ENCODE measurements at regions not wholly inside any gene's neighbourhood (a gene's known extent, or its start where the extent isn't known, plus 50 kb on each side); places are given as distances from the start of the nearest gene placed in this dataset.

DNA sequence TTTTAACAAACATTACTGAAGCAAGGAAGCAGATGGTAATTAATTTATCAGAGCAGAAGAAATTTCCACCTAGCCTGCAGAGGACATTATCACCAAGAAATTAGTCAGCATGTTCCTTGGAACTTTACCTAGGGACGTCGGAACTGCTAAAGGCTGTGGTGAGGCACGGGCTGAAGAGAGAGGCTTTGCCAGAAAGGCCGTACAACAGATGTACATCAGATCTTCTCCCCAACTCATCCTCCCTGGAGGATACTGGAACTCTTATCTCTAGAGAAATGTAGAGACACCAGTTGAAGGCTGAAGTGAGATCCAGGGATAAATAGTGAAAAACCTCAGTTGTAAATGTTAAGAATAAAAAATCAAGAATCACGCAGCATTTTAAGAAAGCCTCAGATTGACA, 257.1 kb downstream of the SAMD5 start:
- no peak for DNase-seq

DNA sequence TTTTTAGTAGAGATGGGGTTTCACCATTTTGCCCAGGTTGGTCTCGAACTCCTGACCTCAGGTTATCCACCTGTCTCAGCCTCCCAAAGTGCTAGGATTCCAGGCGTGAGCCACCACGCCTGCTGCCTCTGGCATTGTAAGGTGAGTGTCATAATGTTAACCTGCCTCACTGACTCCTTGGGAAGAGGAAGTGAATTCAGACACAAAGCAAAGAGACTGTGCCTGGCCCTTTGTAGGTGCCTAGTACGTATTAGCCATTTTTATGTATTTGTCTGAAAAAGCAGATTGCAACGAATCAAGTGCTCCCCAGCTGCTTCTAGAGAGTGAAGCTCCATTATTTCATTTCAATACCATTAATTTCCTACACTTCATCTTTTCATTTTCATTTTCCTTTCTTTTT, 260.5 kb downstream of the SAMD5 start:
- DNase-seq = no peak

DNA sequence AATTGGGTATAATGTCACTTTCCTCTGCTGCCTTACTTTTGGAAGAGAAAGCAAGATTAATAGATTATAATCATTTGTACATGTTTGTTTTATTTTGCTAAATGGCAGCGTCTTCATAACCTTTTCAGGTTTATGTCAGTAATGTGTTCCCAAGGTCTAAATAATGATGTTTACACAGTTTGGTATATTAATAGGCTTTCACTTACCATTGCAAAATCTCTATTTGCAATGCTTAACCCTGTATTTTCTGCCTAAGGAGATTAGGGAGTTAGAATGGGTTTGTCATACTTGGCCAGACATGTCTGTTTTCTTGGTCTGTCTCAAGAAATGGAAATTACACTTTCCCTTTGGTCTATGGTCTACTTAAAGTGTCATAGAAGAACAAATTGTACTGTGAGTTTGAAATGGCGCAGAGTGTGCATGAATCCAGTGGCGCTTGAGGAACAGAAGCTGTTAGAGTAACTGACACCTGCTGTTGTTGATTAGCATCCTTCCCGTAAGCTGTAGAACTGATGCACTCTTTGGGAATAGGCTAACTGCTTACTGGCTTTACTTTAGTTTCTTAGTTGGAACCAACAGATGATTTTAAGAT, 261.1 kb downstream of the SAMD5 start:
- DNase-seq = no peak

DNA sequence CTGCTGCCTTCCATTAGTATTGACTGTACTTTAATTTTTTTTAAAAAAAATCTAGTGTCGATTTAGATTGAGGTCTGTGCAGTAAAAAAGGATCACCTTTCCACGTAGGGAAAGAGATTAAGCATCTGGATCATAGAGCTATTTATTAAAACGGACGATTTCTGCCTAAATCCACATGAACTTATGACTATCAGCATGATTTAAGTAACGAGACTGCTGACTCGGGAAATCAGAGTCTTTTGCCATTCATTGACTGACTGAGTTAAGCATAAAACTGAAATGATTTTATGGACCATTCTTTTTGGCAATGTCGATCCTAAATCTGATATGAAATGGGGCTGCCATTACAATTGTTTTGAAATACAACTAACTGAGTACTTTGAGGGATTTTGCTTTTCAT, 261.7 kb downstream of the SAMD5 start:
- DNase-seq = no peak

DNA sequence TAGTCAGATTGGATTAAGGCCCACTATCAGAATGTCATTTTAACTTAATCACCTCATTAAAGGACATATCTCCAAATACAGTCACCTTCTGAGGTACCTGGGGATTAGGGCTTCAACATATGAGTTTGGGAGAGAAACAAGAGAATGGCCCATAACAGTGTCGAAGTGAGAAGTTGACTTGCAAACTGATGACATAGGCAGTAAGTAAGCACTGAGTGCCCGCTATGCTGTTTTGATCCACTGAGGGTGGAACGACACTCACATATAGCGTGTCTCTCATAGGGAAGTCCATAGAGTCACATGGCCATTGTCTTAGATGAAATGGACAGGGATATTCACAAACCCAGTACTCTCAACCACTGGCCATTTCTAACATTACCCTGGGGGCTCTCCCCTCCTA, 264.2 kb downstream of the SAMD5 start:
- DNase-seq = no peak

DNA sequence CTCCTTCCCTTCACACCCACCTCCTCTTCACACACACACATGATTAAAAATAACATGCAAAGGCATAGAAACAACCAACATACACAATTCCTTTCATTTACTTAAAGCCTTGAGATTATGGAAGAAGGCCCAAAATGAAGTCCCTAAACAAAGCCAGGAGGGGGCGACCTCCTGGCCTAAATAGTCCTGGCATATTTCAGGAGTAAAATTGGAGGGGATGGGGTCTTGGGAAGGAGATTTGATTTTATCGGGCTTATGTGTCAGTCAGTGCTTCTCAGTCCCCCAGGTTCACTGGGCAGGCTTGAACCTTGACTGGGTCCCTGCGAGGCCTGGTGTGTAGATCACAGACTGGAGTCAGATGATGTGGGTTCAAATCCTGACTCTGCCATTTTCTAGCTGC, 266.4 kb downstream of the SAMD5 start:
- DNase-seq = no peak

DNA sequence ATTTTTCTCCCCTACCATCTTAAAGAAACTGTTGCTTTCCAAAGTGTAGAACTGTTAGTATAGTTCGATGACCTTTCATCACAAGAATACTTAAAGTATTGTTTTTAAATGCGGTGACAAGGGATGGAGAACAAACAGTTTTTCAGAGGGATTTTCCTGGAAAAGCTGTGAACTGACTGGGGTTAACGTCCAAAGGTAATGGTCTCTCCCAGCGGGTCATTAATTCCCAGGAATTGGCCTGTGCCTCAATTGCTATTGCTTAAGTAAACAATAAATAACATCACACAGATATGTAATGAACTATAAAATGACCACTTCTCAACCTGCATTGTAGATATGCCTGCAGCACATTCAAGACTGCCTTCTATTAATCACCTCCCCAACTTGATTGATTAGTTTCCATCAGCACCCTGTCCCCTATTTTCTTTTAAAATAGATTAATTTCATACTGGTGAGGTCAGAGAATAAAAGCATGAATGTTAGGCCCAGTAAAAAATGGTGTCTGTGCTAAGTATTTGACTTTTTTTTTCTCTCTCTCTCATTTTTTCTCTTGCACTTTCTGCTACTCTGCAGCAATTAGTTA, 268.2 kb downstream of the SAMD5 start:
- DNase-seq = no peak

DNA sequence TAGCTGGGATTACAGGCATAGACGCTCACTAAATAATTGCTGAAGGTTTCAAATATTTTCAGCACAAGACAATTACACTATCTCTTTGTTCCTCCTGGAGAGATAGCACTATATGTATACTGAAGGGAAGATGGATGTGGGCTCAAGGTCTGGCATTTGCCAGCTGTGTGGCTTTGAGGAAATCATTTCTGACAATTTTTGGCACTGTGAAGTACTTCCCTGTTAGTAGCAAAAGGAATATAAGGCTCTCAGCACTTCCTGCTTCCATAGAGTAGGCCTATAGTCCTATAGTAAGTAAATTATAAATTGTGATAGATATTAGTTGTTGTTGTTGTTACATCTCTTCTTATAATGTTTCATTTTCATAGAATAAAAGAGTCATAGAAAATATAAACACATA, 271.1 kb downstream of the SAMD5 start:
- no peak for DNase-seq

DNA sequence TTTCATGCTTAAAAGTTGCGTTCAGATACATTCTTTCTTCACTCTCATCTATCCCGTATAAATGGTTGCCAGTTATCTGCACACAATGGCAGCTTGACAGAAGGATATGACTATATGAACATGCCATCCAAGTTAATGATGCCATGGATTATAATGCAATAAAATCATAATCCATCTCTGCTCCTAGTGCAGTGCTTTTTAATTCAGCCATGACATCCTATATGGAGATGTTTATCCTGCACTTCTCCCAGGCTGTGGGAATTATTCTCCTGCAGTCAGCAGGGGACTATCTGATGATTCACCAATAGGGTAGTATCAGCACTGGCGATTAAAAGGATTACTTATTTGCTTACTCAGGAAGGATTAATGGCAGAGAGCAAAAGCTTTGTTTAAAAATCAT, 273.8 kb downstream of the SAMD5 start:
- DNase-seq = no peak

DNA sequence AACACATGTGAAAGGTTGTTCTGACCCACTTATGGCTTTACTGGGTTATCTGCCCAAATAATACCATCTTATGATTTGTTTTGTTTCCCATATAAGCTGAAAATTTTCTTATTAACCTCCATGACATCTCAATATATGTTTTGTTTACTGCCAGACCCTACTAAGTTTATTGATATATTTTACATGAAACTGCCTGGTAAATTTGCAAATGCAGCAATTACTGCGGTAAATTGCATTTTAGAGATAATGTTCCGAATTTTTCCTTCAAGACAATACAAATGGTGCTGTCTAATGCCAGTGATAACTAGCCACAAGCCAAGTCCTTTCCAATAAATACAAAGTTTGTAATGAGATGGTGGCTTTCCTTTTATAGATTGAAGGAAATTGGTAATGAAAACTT, 275.9 kb downstream of the SAMD5 start:
- DNase-seq = no peak

DNA sequence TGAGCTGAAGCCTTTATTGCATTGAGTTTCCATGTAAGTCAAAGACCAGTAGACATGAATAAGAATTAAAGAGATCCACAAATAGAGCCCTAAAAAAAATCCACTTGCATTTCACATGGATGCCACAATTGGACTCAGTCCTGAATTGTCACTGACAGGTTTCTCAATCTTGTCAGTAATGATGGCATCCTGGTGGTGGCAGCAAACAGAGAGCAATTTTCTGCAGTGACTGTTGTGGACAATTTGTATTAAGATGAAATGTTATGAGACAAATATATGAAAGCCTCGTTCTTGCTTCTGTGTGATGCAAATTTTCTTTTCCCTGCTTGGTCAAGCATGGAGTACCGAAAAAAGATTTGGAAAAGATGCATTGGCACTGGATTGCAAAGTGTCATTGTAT, 278.9 kb downstream of the SAMD5 start:
- no peak for DNase-seq

DNA sequence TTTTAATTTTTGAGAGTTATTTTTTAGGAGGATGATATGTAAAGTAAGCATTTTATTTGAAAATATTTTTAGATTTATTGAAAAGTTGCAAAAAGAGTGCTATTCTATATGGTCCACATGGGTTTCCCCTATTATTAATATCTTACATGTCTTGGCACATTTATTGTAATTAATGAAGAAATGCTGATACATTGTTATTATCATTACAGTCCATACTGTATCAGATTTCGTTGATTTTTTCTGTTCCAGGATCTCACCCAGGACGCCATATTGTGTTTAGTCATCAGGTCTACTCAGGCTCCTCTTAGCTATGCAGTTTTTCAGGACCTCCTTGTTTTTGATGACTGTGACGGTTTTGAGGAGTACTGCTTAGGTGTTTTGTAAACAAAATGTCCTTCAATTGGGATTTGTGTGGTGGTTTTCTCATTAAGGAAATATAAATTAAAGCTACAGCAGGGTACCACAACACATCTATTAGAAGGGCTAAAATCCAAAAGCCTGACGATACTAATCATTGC, 281.0 kb downstream of the SAMD5 start:
- no peak for DNase-seq

DNA sequence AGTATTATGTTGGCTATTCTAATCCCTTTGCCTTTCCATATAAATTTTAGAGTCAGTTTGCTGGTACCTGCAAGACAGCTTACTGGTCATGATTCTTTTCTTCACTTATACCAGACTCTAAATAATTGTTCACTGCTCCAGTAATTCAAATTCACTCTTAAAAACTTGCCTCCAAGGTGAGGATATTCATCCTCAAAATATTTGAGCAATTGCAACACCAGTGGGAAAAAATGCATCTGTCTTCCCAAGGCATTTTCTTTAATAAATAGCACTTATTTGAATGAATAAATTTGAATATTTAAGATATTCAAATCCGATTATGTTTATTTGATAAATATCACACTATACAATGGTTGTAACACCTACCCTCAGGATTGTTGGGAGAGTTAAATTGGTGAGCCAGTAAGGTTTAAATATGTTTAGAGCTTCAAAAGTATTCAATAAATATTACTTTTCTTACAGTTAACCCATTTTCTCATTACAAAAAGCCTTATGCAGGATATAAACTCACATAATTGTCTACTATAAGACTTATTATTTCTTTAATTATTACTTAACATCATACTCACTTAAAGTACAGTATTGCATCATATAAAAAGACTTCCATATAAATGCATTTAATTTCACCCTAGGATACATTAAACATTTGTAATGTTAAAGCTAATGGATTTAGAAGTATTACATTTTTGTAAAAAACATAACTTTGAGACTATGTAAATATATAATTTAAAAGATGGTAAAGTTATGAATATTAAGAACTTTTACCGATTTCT, 285.6 kb downstream of the SAMD5 start:
- DNase-seq = no peak

DNA sequence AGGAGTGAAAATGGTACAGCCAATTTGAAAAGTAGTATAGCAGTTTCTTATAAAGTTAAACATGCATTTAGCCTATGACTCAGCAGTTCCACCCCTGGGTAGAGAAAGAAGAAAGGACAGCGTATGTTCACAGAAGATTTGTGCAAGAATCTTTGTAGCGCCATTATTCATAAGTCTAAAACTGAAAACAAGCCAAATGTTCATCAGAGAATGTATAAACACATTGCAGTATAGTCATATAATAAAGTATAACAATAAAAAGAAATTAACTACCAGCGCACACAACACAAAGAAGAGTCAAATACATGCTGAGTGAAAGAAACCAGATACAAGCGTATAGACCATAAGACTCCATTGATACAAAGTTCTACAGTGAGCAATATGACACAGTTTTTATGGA, 294.0 kb downstream of the SAMD5 start:
- DNase-seq = no peak

DNA sequence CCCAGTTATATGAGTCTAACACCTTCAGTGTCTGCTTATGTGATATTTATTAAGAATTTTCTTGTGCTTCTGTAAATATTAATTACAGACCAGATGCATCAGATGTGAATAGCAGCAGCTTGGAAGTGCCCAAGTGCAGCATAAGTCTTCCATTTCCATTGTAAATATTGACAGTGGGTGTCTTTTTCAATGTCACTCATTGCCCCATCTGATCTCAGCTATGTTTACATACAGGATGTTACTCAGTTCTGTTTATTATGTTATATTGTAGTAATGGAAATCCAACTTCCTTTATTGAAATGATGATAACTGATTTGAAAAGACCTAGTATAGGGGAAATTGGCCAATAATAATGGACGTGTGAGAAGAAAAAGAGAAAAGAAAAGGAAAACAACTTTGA, 296.7 kb downstream of the SAMD5 start:
- no peak for DNase-seq

DNA sequence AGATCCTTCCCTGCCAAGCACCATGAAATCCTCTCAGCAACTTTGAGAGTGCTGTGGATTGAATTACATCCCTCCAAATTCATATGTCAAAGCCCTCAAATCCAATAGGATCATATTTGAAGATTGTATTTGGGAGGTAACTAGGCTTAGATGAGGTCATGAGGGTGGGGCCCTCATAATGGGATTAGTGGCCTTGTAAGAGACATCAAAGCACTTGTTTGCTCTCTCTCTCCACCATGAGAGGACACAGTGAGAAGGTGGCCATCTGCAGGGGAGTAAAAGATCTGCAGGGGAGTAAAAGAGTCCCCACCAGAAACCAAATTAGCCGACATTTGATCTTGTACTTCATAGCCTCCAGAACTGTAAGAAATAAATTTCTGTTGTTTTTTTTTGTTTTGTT, 298.2 kb downstream of the SAMD5 start:
- no peak for DNase-seq

DNA sequence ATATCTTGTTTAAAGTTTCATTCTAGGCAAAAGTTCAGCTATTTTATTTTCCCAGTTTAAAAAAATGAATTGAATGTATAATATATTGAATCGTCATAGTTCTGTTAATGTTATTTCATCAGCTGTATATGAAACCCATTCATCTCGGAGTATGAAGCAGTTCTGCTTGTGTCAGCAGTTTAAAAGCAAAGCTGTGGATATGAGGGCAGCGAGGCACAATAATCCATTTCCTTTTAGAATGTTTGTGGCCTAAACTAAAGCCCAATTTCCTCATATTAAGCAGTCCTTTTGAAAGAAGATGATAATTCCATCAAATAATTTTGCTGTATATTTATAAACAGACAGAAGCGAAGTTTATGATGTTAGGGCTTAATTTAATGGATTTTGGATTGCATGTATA, 300.1 kb downstream of the SAMD5 start:
- DNase-seq = no peak

DNA sequence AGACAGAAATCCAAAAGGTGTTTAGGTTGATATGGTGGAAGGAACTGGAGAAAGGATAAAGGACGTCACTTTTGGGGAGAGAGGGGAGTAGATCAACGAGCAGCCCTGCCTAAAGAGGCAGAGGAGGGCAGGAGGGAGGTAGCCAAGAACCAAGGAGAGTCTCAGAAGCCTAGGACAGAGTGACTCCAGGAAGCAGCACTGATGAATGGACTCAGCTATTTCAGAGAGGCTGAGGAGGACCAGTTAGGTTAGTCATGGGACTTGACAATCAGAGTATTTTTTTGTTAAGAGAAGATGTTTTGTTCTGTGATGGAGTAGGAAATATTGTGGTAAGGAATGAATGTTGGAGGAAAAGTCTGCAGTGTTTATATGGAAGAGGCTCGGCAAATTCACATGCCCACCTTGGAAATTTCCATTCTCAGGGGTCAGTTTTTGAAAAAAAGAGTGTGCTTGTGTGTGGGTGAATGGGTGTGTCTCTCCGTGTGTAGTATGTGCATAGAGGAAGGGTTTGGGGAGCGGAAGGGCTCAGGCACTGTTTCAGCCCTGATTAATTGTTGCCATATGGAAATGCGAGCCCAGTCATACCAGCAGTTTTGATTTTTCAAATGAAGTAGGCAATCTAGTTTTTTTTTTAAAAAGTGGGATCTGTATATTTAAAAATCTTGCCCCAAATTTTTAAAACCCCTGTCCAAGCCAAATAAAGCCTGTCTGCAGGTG, 303.6 kb downstream of the SAMD5 start:
- no peak for DNase-seq

DNA sequence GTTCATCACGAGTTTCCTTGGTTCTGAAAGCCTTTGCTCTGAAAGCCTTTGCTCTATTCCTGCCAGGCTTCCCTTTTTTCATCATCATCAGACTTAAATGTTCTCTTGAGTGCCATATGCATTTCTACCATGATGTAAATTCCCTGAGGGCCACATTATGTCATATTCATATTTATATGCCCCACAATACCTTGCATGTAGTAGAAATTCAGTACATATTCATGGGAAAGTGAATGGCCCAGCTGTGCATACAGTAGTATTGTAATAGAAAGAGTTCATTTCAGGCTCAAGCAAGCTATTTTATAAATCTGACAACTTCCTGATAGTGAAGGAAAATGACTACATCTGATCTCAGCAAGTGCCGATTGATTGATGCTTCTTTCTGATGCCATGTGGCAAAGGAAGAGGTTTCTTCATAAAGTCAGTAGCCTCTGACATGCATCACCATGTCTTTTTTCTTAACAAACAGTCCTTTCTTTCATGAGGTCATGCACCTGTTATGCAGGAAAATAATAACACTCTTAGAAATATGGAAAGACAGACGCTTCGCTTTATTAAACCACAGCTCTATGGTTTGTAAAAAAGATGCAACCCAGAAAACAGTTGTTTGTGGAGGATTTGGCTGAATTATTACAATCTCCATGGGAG, 308.7 kb downstream of the SAMD5 start:
- no peak for DNase-seq

DNA sequence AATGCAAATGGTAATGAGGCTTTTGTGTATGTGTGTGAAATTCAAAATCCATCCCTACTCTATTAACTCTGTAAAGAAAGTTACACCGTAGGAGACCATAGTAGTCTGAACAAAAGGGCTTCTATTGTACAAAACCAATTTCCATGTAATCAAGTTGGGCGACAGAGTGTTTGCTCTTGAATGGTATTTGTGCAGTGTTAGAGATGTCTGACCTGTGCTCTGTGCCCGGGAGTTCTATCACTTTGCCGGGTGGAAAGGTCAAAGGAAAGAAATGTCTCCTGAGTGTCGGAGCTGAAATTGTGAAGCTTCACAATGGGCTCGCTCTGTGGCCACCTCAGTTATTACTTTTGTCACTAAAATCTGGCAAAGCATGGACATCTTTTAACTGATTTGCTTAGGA, 312.0 kb downstream of the SAMD5 start:
- DNase-seq = no peak

DNA sequence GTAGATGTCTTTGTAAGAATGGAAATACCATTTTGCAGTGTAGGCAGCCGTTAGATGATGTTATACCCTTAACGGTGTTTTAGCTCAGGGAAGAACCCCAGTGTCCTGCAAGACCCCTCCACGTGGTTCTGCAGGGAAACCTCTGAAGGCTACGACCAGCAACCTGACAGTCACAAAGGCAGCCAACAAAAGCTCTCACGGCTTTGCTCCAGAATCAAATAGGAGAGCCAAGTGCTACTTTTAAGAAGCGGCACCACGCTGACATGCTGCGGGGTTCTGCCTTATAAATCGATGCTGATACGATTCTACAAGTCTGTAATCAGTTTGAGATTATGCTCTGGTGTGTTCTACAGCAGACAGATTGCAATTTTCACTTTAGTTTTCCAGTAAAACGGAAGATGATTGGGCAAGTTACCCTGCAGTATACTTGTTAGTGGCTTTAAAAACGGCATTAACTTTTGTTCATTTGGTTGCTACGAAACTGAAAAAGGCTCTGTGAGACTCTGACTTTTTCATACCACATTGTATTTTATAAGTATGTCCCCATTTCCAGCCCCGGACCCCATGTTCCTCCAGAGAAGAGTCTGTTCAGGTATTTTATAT, 312.9 kb downstream of the SAMD5 start:
- no peak for DNase-seq

DNA sequence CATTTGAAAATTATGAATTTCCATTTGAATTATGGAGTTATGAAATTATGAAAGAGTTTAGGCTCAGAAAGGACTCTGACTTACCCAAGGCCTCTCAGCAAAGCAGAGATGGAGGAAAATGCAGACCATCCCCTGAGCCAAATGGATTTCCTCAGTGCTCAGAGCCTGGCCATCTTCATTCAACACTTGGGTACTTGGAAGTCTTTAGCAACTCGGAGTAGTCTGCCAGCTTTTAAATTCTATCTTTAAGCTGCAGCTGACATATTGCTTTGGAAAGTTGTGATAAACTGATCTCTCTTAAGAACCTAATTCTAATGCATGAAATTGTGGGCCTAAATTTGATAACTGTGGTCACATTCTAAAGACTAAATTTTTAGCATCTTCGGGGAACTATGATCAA, 315.4 kb downstream of the SAMD5 start:
- DNase-seq = no peak

DNA sequence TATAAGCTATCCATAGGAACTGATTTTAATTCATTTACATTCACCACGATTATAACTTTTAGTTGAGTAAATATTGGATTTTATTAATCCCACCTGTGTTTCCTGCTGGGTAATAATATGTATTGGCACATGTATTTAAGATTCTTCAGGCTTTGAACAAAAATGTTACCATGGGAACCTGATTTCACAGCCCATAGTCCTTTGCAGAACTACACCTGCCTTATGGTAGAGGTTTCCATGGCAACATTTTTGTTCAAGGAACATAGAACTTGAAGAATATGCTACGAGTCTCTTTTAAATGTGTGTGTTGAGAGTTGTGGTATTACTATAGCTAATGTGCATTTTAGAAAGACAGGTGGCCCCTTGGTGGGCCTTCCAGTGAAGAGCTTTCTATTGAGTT, 317.4 kb downstream of the SAMD5 start:
- peak; percentile 25 for DNase-seq

Measured in NCI-H2081 treated with DMSO at 0.1 percent for 48 hours (cell line).